NCI-H187 (cell line): ENCODE measurements at regions not wholly inside any gene's neighbourhood (a gene's known extent, or its start where the extent isn't known, plus 50 kb on each side); places are given as distances from the start of the nearest gene placed in this dataset.
"Not testable (repeated sequence)": the region's sequence is repeated elsewhere in the genome, so short reads cannot be mapped to it uniquely, and the experiment has no call there.

Source experiments
- DNase-seq, 2 experiments: peaks; one replicate each; lab custom pipeline; 2025; lab: John Stamatoyannopoulos, UW

DNA sequence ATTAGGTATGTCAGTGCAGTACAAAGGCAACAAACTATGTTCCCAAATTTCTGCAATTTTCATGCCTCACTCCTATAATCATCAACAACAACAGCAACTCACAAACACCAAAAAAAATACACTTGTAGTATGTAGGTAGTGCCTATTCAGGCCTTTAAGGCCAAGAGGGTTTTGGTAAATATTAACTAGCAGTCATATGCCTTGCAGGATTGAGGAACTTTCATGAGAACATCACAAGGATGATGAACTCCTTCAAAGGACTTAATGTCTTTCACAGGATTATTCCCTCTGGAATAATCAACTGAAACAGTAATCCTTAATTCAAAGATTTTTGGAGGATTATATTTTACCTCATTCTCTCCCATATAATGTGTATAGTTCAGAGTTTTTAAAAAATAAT lies 293.8 kb downstream of the NOVA1 start:
- no peak for DNase-seq

DNA sequence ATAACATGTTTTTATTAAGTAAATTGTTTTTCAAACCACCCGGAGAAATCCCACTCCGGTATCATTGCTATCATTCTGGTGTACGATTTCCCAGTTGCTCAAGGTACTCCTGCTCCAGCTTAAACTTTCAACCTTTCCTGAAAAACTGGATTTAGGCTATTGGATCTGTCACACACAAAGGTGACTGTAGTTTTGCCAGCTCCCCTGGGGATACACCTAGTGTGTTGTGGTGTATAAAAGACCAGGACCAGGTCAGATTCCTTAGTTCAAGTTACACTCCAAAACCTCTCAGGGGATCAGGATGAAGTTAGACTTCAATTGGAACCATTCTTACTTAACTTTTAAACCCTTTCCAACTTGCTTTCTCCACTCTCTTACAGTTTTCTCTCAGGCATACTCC lies 303.9 kb downstream of the NOVA1 start:
- DNase-seq, result no peak

DNA sequence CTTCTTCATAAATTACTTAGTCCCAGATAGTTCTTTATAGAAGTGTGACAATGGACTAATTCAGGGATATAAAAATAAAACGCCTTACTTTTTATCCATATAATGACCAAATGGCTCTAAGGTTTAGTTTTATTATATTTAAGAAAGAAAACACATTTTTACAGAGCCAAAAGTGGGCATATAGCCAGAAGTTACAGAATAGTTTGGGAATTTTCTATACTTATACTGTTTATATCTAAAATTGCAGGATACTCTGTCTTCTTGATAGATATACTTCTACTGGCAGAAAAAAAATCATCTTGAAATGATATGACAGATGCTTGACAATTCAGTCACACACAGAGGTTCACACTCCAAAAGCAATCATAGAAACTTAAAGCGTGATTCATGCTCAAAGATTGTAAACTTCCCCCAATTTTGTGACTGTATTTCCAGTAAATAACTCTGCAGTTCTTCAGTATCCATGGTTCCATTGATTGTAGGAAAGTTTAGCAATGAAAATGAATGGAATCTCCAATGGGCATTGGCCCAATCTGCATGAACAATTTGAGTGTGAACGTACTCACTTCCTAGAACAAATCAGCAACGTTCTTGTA lies 307.8 kb downstream of the NOVA1 start:
- DNase-seq, result no peak

DNA sequence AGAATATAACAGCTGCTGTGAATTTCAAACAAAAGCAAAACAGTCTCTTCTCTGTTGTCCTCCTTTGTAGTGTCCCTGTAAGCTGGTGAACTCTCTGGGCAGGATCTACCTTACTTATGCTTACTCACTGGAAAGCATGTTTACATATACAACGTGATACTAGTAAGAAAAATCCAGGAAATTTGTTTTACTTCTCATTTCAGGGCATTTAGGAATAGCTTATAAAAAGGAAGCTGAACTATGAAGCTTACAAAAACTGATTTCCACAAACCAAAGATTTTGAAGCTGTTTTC lies 311.0 kb downstream of the NOVA1 start:
- DNase-seq, result no peak

DNA sequence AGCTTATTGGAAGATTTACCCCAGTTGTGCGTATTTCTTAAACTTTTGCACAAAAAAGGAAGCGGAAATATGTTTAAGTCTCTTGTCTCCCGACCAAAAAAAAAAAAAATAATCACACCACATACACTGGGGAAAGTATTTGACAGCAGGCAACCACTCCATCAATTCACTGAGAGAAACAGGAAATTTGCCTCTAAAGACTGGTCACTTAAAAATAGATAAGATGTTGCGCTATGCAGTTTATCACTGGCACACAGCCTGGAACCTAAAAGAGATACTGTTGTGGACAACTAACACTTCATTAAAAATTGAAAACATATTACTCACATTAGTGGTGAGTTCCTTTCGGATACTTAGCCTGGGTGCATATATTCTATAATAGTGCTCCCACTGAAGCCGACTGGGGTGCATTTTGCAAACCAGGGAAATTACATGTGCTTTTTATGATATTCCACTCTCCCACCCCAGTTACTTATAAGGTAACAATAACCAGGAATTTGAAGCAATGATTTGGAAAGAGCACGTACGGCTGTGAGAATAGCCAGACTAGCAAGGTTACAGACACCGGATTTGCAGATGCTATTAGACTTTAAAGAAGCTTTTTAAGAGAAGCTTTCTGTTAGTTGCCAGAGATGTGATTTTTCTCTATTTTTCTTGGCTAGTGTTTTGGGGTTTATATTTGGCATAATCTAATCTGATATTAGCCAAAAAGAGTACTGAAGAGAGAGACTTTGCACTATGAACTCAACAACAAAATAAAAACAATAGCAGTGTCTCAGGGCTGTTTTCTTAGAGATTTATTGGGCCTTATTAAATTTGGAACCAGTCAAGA lies 311.5 kb downstream of the NOVA1 start:
- DNase-seq, result no peak

DNA sequence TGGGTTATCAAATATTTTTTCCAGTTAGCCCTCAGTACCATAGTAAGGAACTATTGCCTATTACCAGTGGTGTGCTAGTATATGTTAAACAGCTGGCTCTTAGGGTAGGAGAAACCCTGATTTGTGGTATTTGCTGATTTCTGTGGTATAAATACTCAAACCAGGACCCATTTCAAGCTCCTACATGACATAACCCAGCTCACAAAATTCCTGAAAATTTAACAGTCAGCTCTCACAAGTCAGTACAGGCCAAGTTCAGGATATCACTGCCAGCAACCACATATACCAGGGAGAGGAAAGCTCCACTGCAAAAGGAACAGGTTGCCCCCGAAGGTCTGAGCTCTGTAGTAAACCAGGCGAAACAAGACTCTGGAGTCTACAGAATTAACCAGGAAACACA lies 315.3 kb downstream of the NOVA1 start:
- DNase-seq, result no peak

DNA sequence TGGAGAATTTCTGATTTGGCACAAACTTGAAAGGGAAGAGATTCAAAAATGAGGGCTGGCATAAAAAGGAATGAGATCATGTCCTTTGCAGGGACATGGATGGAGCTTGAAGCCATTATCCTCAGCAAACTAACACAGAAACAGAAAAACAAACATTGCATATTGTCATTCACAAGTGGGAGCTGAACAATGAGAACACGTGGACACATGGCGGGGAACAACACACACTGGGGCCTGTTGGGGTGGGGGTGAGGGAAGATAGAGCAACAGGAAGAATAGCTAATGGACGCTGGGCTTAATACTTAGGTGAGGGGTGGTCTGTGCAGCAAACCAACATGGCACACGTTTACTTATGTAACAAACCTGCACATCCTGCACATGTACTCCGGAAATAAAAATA lies 315.8 kb downstream of the NOVA1 start:
- not testable (repeated sequence) for DNase-seq

DNA sequence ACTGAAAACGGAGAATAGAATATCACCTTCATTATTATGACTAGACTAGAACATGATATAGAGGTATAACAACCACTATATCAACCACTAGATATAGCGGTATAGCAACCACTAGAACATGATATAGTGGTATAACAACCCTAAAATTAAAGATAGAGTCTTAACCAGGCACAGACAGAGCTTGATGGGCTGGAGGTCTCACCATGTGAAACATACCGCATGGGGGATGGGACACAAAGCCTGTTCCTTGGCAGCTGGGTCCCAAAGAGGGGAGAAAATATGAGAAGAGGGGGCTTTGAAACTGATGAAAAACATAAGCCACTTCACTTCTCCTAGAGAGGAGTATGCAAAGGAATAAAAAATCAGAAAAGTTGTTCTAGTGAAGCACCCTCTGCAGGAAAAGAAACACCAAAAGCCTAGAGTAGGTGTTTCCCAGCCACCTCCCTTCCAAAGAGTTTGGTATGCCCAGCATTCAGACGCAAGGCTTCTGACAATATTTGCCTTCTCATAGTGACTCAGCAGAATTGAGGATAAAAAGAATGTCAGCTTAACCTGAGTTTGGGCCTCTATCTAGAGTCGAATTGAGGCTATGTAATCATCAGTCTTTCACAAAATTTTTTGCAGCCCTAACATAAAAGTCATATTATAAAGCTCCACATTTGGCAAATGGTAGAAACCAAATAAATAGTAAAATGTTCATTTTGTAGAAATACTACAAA lies 316.4 kb downstream of the NOVA1 start:
- DNase-seq, result no peak

DNA sequence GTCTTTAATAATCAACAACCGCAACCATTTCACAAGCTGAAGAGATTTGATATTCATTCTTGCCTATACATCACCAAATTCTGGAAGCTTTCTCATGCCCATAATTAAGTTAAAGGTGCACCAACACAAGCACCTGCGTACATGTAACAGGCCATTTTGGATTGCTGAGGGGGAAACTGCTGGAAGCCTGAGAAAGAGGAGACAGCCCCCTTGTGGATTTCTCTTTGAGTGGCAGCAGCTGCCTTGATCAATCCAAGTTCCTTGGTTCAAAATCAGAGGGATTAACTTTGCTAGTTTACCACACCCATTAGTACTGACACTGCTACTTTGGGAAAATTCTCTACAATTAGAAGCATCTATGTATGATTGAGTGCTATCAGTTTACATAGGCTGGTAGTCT lies 321.1 kb downstream of the NOVA1 start:
- DNase-seq, result no peak

DNA sequence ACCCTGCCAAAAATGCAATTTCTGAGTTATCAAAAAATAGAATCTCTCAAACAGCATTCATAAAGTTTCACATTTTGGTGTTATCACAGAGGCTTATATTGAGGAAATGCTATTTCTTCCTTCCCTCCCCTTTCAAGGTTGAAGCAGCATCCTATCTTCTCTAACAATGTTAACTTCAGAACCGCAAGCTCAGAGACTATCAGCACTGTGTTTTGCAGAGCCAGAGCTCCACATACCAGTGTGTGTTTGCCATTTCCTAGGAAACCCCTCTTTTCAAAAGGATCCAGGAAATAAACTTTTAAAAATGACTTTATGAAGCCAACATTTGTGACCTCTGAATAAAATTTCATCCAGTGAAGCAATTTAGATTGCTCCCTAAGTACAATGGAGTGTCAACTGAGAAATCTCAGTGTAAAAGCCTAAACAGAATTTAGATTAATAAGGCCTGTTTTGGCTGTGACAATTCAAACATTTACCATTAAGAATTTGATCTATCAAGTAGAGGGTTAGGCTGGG lies 332.6 kb downstream of the NOVA1 start:
- no peak for DNase-seq

DNA sequence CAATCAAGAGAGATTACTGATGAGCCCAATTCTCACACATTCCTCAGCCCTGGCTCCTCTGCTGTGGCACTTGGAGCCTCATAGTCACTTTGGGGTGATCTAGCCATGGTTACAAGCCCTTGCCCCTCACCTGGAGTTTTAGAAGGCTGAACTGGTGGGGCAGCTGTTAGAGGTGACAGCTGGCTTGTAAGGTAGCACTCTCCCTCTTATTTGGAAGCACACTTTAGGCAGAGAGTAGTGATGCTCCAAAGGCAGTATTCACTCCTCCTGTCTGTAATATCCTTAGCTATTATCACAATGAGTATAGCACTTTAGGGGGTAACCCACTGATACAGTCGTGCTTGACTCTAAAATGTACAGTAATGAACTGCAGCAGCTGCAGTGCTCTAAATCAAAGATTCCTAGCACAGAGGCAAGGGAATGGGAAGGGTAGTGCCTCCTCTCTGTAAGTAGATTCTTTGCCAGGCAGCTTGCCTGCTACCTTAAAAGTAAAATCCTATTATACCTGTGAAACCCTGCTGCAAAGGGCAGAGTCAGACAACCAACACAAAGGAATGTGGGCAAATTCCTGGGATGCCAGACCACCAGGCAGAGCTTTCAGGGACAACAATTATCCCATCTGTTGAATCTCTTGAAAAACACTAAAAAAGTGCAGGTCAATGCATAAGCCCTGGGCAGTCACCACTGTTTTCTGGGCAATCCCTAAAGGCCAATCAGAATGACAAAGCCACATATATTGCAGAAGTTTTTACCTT lies 336.3 kb downstream of the NOVA1 start:
- no peak for DNase-seq

DNA sequence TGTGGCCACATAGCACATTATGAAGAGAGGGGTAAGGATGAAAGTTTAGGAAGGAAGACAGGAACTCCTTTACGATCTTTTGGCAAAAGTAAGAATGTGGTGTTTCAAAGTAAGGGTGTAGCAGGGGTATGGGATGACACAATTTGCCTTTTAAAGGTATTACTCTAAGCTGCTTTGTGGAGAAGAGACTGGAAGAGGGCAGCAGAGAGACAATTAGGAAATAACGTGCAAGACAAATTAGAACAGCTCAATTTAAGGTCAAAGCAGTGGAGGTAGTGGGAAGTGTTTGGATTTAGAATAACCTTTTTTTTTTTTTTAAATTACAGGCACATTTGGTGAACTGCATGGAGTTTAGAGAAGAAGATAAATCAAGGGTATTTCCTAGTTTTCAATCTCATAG lies 342.6 kb downstream of the NOVA1 start:
- DNase-seq, result no peak

DNA sequence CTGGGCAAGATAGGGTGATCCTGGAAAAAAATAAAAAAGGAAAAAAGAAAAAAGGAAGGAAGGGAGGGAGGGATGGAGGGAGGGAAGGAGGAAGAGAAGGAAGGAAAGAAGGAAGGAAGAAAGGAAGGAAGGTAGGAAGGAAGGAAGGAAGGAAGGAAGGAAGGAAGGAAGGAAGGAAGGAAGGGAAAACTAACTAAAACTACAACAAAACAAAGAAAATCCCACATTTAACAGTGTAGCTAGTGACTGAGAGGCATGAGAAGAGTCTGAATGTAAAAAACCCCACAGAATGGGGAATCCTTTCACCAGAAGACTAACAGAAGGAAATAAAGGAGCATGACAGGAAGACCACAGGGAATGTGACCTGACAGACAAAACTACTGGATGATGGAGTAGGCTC lies 345.7 kb downstream of the NOVA1 start:
- DNase-seq, result no peak

DNA sequence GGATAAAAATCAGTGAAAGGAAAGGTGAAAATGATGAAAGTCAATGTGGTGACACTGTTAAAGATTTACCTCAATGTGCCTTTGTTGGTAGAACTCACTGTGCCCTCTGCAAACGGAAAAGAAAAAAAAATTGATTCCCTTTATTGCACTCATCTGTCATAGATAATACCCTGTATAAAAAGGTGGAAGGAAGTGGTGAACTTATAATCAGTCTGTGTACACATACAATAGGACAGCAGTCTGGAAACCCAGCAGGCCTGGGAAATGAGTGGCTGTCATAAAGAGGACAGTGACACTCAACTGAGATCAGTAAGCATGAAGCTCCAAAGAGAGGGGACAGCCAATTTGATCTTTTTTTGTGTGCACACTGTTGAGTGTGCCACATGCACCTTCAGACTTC lies 364.7 kb downstream of the NOVA1 start:
- DNase-seq, result no peak

DNA sequence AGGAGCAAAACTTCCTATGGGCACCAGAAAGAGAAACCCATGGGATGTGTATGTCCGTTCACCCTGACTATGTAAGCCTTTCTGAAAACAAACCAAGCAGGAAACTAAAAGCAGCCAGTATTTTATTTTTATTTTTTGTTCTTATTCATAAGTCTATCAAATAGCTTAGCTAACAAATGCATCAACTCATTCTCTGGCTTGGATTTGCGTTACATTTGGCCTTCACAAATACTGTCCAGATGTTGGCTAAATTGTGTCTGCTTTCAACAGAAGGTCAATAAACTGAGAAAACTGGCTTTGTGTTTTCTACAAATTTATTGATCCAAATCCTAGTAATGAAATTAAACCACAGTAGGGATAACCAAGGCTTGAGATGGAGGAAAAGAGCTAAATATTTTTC lies 379.0 kb downstream of the NOVA1 start:
- DNase-seq, result no peak

DNA sequence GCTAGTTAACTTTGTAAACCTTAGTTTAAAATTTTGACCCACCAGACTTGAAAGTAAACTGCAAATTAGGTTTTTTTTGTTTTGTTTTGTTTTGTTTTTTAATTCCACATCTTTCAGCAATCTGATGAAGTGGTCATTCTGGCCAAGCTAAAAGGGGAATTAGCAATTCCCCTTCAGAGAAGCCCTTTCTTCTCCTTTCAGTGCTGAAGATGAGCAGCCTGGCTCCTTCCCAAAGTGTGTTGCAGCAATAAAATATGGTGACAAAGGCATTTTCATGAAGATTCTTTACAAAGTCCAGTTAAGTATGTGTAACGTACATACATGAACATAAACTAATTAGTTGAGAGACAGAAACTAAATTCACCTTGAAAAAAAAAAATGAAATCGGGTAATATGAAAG lies 380.1 kb downstream of the NOVA1 start:
- DNase-seq, result no peak

DNA sequence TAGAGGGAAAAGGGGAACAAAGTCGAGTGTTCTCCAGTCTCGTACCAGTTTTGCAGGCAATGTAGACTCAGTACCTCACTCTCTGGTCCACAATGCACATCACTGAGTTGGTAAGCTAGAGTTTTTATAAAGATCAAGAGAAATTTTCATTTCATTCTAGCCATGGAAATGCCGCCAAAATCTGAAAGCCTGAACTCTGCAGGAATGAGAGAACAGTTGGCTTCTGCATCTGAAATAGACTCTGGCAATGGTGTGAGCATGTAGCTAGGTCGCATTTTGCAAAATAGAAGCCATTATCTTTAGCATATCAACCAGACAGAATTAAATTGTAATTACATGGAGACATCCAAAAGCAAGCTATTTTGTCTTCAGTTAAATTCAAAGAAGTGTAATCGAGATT lies 381.0 kb downstream of the NOVA1 start:
- no peak for DNase-seq

DNA sequence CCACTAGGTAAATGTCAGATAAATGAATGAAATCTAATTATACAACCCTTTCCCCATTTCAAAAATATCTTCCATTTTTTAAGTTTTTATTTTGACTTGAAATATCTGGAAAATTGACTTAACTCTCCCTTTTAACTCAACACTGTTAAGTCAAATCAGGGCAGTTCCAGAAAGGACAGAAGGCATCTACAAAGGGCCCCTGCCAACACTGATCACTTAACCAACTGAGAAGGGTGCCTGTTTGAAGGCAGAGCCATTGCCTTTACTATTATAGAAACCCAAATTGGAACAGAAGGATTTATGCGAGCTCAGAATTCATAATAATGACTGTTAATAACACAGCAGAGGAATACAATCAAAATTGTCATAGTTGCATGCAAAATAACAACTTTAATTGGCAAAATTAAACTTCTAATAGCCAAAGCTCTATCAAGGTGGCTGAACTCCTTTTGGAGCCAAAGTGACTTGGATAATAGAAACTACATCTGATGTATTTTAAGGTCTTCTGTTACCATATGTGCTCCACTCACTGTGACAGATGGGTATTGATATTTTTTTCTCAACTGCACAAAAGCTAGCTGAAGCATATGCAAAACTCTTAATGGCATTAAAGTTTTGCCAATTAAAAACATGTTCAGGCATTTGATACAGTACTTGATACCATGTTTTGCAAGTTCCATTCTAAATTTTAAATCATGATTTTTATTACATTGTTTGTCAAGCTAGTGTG lies 383.8 kb downstream of the NOVA1 start:
- DNase-seq, result no peak

DNA sequence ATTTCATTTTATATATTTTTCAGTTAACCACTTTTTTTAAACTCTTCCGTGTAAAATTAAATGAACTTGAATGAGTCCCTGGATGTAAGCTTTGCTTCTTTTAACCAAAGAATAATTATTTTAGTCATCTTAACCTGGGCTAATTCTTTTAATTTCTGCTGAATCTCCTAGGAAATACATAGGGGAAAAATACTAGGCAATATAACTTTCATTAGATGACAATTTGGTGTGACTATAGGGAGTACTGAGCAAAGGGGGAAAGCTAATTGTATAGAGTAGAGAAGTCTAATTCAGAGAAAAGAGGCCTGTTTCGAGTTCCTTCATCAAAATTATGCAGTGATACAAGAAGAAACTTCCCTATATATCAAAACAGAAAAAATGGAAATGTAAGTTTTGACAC lies 388.1 kb downstream of the NOVA1 start:
- no peak for DNase-seq

DNA sequence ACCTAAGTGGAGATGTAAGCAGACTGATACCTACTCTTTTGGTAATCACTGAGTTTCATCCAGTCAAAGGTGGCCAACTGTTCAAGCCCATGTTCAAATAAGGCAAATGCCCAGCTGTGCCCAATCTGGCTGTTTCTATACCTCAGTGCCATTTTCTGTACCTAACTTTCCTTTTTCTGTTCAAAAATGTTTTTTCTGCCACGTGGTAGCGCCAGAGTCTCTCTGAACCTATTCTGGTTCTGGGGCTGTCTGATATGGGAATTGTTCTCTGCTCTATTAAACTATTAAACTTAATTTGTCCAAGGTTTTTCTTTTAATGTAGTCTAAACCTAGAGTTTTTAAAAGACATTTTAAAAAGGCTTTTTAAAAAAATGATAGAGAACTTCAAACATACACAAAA lies 391.2 kb downstream of the NOVA1 start:
- no peak for DNase-seq

DNA sequence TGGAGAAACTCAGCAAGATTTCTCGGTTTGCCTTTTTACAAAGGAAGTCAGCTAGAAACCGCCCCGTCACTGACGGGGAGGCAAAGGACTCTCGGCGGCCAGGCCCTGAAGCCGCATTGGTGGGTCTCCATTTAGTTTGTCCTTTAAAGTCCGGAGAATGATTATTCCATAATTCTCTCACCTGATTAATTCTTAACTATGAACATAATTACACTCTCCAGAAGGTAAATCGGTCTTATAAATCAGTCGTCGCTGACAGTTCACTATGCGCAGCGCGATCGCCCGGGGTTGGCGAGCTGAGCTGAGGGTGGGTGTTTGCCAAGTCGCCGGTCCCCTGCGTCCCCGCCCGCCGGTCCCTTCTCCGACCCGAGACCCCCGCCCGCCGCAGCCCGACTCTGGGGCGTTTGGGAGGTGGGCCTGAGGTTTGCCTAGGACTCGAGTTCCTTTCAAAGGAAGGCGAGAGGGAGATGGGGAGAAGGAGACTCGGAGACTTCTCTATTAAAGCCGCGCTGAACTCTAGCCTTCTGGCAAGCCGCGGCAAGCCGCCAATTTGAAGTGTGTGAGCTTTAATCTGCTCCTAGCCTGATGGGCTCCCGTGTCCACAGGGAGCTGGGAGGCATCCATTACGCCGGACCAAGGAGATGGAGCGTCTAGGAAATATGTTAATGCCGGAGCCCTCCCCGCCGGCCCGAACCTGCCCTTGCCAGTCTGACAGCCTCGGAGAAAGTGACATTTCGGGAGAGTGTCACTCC lies 392.9 kb downstream of the NOVA1 start:
- no peak for DNase-seq
